HG02970 (cell line): ENCODE measurements at regions not wholly inside any gene's neighbourhood (a gene's known extent, or its start where the extent isn't known, plus 50 kb on each side); places are given as distances from the start of the nearest gene placed in this dataset.

Source experiments
- ATAC-seq: cut with Tn5 transposase; IDR thresholded peaks from one replicate; pipeline ENCODE4 v1.9.1; 2021; ENCODE audit warnings: mild to moderate bottlenecking, moderate library complexity, moderate number of reproducible peaks; ENCODE audit not compliant: unreplicated experiment, low FRiP score

GRCh38 chr16:65634291-65634690, 512.4 kb upstream of the CDH11 start:
- no peak for ATAC-seq

DNA sequence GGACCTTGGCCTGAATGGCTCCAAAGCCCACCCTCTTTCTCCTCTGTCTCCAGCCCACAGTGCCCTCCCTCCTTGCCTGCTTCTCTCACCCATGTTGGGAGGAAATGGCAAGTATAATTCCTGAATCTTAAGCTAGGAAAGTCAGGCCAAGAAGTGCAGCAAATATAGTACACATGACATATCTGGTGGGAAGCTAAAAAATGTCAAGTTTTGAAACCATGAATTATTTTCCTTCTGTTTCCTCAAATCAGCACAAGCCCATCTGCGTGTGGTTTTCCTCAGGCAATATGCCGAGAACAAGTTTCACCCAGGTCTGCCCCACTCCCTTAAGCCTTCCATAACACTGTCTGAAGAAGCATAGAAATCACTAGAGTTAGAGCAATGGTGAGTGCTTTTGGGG, 502.8 kb upstream of the CDH11 start:
- ATAC-seq: no peak

- no peak for ATAC-seq
Observed at GRCh38 chr16:65624229-65624628, 502.4 kb upstream of the CDH11 start.

- ATAC-seq: no peak
Observed at GRCh38 chr16:65622871-65623270, 501.0 kb upstream of the CDH11 start.

DNA sequence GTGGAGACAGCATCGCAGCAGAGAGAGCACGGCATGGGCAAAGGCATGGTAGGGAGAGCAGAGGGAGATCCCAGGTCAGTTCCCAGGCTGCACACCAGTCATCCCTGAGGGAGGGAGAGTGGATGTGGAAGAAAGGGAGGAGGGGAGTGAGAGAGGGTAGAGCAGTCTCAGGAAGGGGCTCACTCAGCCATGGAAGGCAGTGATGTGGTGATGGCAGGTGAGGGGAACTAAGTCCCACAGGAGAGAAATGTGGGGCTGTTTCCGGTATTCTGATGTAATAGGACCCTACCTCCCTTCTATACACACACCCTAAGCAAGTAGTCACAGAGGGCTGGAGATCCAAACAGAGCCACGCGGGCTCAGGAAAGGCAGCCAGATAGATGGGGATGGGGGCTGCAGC, 500.3 kb upstream of the CDH11 start:
- no peak for ATAC-seq

- no peak for ATAC-seq
Observed at GRCh38 chr16:65621640-65622039, 499.8 kb upstream of the CDH11 start.

GRCh38 chr16:65619606-65620005, 497.7 kb upstream of the CDH11 start:
- no peak for ATAC-seq

- no peak for ATAC-seq
Observed at GRCh38 chr16:65618931-65619330, 497.1 kb upstream of the CDH11 start.

GRCh38 chr16:65618333-65618732, 496.5 kb upstream of the CDH11 start:
- no peak for ATAC-seq

GRCh38 chr16:65617421-65617820, 495.6 kb upstream of the CDH11 start:
- ATAC-seq: no peak

GRCh38 chr16:65608455-65608854, 486.6 kb upstream of the CDH11 start:
- ATAC-seq: no peak

DNA sequence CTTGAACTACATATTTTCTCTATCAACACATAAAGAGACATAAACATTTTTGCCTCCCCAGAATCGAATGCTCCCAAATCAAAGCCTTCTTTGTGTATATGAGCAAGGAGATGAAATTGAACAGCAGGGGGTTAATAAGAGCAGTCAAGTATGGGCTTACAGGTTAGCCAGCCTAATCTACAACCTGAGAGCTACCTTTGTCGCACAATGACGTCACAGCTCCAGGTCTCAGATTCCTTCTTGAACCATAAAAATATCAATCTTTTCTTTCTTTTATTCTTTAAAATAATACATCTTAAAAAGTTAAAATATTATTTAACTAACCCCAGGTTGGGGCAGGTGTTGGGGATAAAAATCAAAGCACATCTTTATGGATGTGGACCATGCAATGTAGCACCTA, 482.9 kb upstream of the CDH11 start:
- ATAC-seq: no peak

GRCh38 chr16:65601781-65602180, 479.9 kb upstream of the CDH11 start:
- no peak for ATAC-seq

- no peak for ATAC-seq
Observed at GRCh38 chr16:65600629-65601028, 478.8 kb upstream of the CDH11 start.

DNA sequence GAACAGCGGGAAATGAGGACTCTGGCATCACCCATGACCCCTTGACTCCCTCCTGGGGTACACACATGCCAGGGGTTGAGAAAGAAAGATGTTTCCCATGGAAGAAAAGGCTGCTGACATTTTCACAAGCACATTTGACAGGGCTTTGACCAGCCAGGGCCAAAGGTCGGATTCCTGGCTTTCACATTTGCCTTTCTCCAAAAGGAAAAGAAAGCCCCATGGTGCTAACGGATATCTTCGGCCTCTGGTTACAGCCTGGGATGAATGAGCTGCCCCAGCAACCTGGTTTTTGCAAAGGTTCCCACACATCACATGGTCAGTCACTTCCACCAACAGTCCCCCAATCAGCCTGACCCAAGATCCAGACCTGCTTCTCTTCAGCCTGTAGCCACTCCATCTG, 478.2 kb upstream of the CDH11 start:
- no peak for ATAC-seq

- no peak for ATAC-seq
Observed at GRCh38 chr16:65598621-65599020, 476.8 kb upstream of the CDH11 start.

DNA sequence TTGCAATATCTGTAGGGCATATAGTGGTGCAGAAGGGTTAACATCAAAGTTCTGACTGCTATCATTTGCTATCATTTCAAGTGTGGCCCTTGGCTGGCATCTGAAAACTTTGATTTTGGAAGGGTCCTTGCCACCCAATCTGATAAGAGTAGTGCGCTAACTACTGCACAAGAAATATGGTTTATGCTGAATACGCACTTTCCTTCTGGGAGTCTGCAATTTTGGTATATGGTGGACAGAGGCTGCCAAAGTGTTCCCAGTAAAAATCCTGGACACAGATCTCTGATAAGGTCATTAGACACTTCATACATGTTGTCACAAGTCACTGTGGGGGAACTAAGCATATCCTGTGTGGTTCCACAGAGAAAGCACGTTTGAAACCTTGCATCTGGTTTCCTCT, 461.6 kb upstream of the CDH11 start:
- no peak for ATAC-seq

GRCh38 chr16:65579050-65579449, 457.2 kb upstream of the CDH11 start:
- ATAC-seq: no peak

DNA sequence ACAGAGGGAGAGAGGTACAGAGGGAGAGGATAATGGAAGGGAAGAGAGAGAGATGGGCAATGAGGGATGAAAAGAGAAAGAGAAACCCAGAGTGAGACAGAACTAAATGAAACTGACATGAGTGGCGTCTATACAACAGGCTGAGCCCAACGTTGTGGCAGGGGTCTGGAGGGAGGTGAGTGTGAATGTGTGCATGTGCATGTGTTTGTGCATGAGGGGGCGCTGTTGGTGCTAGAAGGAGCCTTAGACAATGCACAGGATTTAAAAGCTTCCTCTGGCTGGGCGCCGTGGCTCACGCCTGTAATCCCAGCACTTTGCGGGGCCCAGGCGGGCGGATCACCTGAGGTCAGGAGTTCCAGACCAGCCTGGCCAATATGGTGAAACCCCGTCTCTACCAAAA, 454.8 kb upstream of the CDH11 start:
- no peak for ATAC-seq

GRCh38 chr16:65576139-65576538, 454.3 kb upstream of the CDH11 start:
- ATAC-seq: no peak

- ATAC-seq: no peak
Observed at GRCh38 chr16:65574326-65574966, 452.6 kb upstream of the CDH11 start.

- no peak for ATAC-seq
Observed at GRCh38 chr16:65572156-65572555, 450.3 kb upstream of the CDH11 start.

DNA sequence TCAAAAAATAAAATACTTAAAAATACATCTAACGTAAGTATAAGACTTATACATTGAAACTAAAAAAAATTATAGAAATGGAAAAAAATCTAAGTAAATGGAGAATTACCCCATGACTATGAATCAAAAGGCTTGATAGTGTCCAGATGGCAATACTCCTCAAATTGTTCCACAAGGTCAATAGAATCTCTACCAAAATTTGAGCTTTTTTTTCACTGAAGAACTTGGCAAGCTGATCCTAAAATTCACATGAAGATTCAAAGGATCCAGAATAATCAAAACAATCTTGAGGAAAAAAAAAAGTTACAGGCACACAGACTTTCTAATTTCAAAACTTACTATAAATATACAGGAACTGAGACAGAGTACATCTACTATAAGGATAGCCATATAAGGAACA, 448.4 kb upstream of the CDH11 start:
- ATAC-seq: no peak
